ENCODE measurements at regions not wholly inside any gene's neighbourhood (a gene's known extent, or its start where the extent isn't known, plus 50 kb on each side); places are given as distances from the start of the nearest gene placed in this dataset.

GRCh38 chr7:92925876-92926696 is 89.7 kb upstream of the CDK6 start:
- Histone ChIP-seq H2BK120ac (replicated peaks; ENCODE audit: low read depth, low read length) (no peak overlapping the region), H3K14ac (ENCODE audit: insufficient read length) (no peak overlapping the region), H3K18ac (ENCODE audit: extremely low read depth, low read length) (0 out of 2 replicates have a peak overlapping the region, but pooled peaks have one; percentile 15), H3K36me3 (ENCODE audit: control insufficient read depth in 2 of 4, insufficient read depth in 4 of 4, low read length in 3 of 4) (no peaks in the 10 kb centered on the region), H3K27ac (ENCODE audit: low read depth, low read length) (peak overlapping the region; percentile 60; the same call in 1 of the 2 replicates), H2AK5ac (ENCODE audit: low read depth, low read length) (no peak overlapping the region), H2AFZ (ENCODE audit: low read length) (peak overlapping the region; percentile 96; the same call in 1 of the 2 replicates), H3K4me1 (replicated peaks in 1 of 4; ENCODE audit: control insufficient read depth in 3 of 4, insufficient read depth in 4 of 4, low read length in 3 of 4) (peaks cover 3 to 12% (median 8%) of the 10 kb centered on the region in 4 experiments; a peak in 6 of 7 replicates), H2BK20ac (ENCODE audit: low read length) (no peak overlapping the region), H4K20me1 (replicated peaks in 1 of 2; ENCODE audit: control insufficient read depth in 1 of 2, insufficient read depth in 2 of 2, low read length in 2 of 2) (no peaks in the 10 kb centered on the region), H3K4me3 (ENCODE audit: extremely low read depth in 1 of 4, insufficient read depth in 2 of 4, low read depth in 3 of 4, low read length in 4 of 4) (peak overlapping the region in 1 of 4 experiments; percentile 27; a peak in 2 of 8 replicates), H3K56ac (replicated peaks; ENCODE audit: insufficient read length, low read depth, low read length) (no peak overlapping the region), H3K79me2 (ENCODE audit: control insufficient read depth in 1 of 2, insufficient read depth in 2 of 2, low read length in 2 of 2) (no peaks in the 10 kb centered on the region), H3K79me1 (ENCODE audit: low read depth, low read length) (no peaks in the 10 kb centered on the region), H3K4me2 (ENCODE audit: insufficient read depth in 1 of 2, low read depth in 2 of 2, low read length in 2 of 2) (peak overlapping the region; percentile 38 to 52; a peak in 3 of 4 replicates), H3K9me3 (ENCODE audit: insufficient read depth in 2 of 2, low read depth in 1 of 2, low read length in 1 of 2) (peaks cover 3 to 5% of the 10 kb centered on the region in 2 experiments; a peak in 2 of 4 replicates), H3K4ac (replicated peaks; ENCODE audit: insufficient read length, low read depth, low read length) (no peak overlapping the region), H3K27me3 (replicated peaks in 1 of 4; ENCODE audit: control insufficient read depth in 3 of 4, extremely low read depth in 1 of 4, insufficient read depth in 3 of 4, low read length in 3 of 4) (no peaks in the 10 kb centered on the region), H2BK12ac (ENCODE audit: low read depth, low read length) (peak overlapping the region; percentile 90; the same call in 1 of the 2 replicates), H2BK5ac (ENCODE audit: low read depth, low read length) (0 out of 2 replicates have a peak overlapping the region, but pooled peaks have one; percentile 16), H2BK15ac (ENCODE audit: low read length) (no peak overlapping the region), H4K5ac (ENCODE audit: insufficient read length, low read depth, low read length) (no peak overlapping the region), H3K23me2 (ENCODE audit: low read depth, low read length) (no peaks in the 10 kb centered on the region), H3K9ac (replicated peaks in 1 of 4; ENCODE audit: extremely low read depth in 1 of 4, low read depth in 3 of 4, low read length in 3 of 4) (no peak overlapping the region), H3K23ac (ENCODE audit: insufficient read length) (no peak overlapping the region), H4K91ac (replicated peaks; ENCODE audit: insufficient read length, low read length) (no peak overlapping the region), H4K8ac (ENCODE audit: extremely low read depth, insufficient read depth, low read length) (peak overlapping the region; percentile 80; the same call in 1 of the 2 replicates)
- ChIA-PET POLR2A (ENCODE audit: partially characterized antibody) (interaction anchor here (0.7 to 1.5 kb wide), 4 partner anchors 7 to 336 kb away, joined by 3 to 4 read pairs (median 3); partner anchors contain the start of gene FAM133B), CTCF (ENCODE audit: partially characterized antibody) (interaction anchor here (0.6 to 2.4 kb wide), 7 partner anchors 11 to 199 kb away, joined by 3 to 6 read pairs (median 3); no protein-coding TSS in a partner anchor)
- FAIRE-seq (no peak), DNase-seq (ENCODE audit: low read depth in 1 of 2, low spot score in 2 of 2) (peak in 1 of 2 experiments; percentile 65)
- WGBS, 2 experiments (ENCODE audit: extremely low coverage in 1 of 2, insufficient coverage in 1 of 2, insufficient read length in 1 of 2, insufficient replicate concordance in 2 of 2, low coverage in 1 of 2, low lambda C conversion rate in 2 of 2, missing lambda C conversion rate in 1 of 2): 61% methylated on average over 9 of the region's 9 CpGs; no CpG with 5 or more reads in 1 of the 2 experiments
- TF ChIP-seq SIN3A (conservative IDR thresholded peaks at IDR 0.05 in 1 of 2, IDR thresholded peaks at IDR 0.05 in 1 of 2; ENCODE audit: low read depth in 1 of 2, low read length in 2 of 2) (no peak), NANOG (IDR thresholded peaks at IDR 0.05; ENCODE audit: insufficient read depth, low read depth, low read length, poor library complexity, severe bottlenecking) (no peak), SP1 (IDR thresholded peaks at IDR 0.05; ENCODE audit: low read depth, low read length) (0 out of 2 replicates have a peak, but pooled peaks have one; percentile 30), TCF12 (IDR thresholded peaks at IDR 0.05; ENCODE audit: low read depth, low read length) (no peak), SP2 (IDR thresholded peaks at IDR 0.05; ENCODE audit: low read length) (no peak), NRF1 (IDR thresholded peaks at IDR 0.05; ENCODE audit: low read depth, low read length) (no peak), CREB1 (IDR thresholded peaks at IDR 0.05) (no peak), ASH2L (IDR thresholded peaks at IDR 0.05; ENCODE audit: low read length) (peak; percentile 94), TAF7 (optimal IDR thresholded peaks at IDR 0.05; ENCODE audit: borderline replicate concordance, low read depth, low read length) (no peak), GTF2F1 (IDR thresholded peaks at IDR 0.05; ENCODE audit: borderline replicate concordance, low read depth, low read length) (no peak), CTBP2 (IDR thresholded peaks at IDR 0.05; ENCODE audit: borderline replicate concordance, insufficient read depth, insufficient read length, low read length) (no peak), TAF1 (IDR thresholded peaks at IDR 0.05; ENCODE audit: low read depth, low read length) (0 out of 2 replicates have a peak, but pooled peaks have one; percentile 33)
